ENCODE measurements at regions not wholly inside any gene's neighbourhood (a gene's known extent, or its start where the extent isn't known, plus 50 kb on each side); places are given as distances from the start of the nearest gene placed in this dataset.

- CTCF ChIA-PET (ENCODE audit: partially characterized antibody), result interaction anchor here (0.6 to 2.6 kb wide), 11 partner anchors 11 to 1068 kb away, joined by 3 to 8 read pairs (median 4); no protein-coding TSS in a partner anchor
- TF ChIP-seq TAF1 (IDR thresholded peaks at IDR 0.05; ENCODE audit: low read depth, low read length) (no peak), SP1 (IDR thresholded peaks at IDR 0.05; ENCODE audit: low read depth, low read length) (no peak), SUZ12 (IDR thresholded peaks at IDR 0.05; ENCODE audit: low read length) (no peak), SIRT6 (IDR thresholded peaks at IDR 0.05; ENCODE audit: low read length) (no peak), CHD1 (IDR thresholded peaks at IDR 0.05; ENCODE audit: low read depth, low read length) (no peak), BRCA1 (IDR thresholded peaks at IDR 0.05; ENCODE audit: low read depth, low read length) (no peak), HDAC2 (IDR thresholded peaks at IDR 0.05; ENCODE audit: borderline replicate concordance in 1 of 2, low read depth in 2 of 2, low read length in 2 of 2) (no peak), USF2 (IDR thresholded peaks at IDR 0.05; ENCODE audit: low read length) (no peak), CTCF (IDR thresholded peaks at IDR 0.05; ENCODE audit: control extremely low read depth in 1 of 3, insufficient read depth in 1 of 3, low read depth in 1 of 3, low read length in 3 of 3) (no peak), CBX8 (IDR thresholded peaks at IDR 0.05; ENCODE audit: borderline replicate concordance, low read depth, low read length) (no peak), JUN (IDR thresholded peaks at IDR 0.05; ENCODE audit: low read depth, low read length) (no peak)
Observed at GRCh38 chr4:71236226-71236625, 102.6 kb upstream of the SLC4A4 start.

More at GRCh38 chr4:71236226-71236625, 102.6 kb upstream of the SLC4A4 start:
- H3K79me1 ChIP-seq (ENCODE audit: low read depth, low read length), result no peaks in the 10 kb centered on the region
- H4K20me1 ChIP-seq (replicated peaks in 1 of 2; ENCODE audit: control insufficient read depth in 1 of 2, insufficient read depth in 2 of 2, low read length in 2 of 2), result no peaks in the 10 kb centered on the region
- DNase-seq (ENCODE audit: low read depth in 1 of 2, low spot score in 2 of 2) (no peak), FAIRE-seq (no peak)
- H2BK15ac ChIP-seq (ENCODE audit: low read length), result no peak overlapping the region
- H3K36me3 ChIP-seq (ENCODE audit: control insufficient read depth in 2 of 4, insufficient read depth in 4 of 4, low read length in 3 of 4), result no peaks in the 10 kb centered on the region
- no peak overlapping the region for H3K4me3 ChIP-seq (ENCODE audit: extremely low read depth in 1 of 4, insufficient read depth in 2 of 4, low read depth in 3 of 4, low read length in 4 of 4)
- no peak overlapping the region for H3K4me2 ChIP-seq (ENCODE audit: insufficient read depth in 1 of 2, low read depth in 2 of 2, low read length in 2 of 2)
- no peak overlapping the region for H3K27ac ChIP-seq (ENCODE audit: low read depth, low read length)
- no peak overlapping the region for H4K5ac ChIP-seq (ENCODE audit: insufficient read length, low read depth, low read length)
- H2BK120ac ChIP-seq (replicated peaks; ENCODE audit: low read depth, low read length), result no peak overlapping the region
- H3K9ac ChIP-seq (replicated peaks in 1 of 4; ENCODE audit: extremely low read depth in 1 of 4, low read depth in 3 of 4, low read length in 3 of 4), result no peak overlapping the region
- no peak overlapping the region for H2BK20ac ChIP-seq (ENCODE audit: low read length)
- H3K4ac ChIP-seq (replicated peaks; ENCODE audit: insufficient read length, low read depth, low read length), result no peak overlapping the region
- H3K4me1 ChIP-seq (replicated peaks in 1 of 4; ENCODE audit: control insufficient read depth in 3 of 4, insufficient read depth in 4 of 4, low read length in 3 of 4), result peaks cover 0 to 3% (median 2%) of the 10 kb centered on the region in 4 experiments; a peak in 3 of 7 replicates
- H3K14ac ChIP-seq (ENCODE audit: insufficient read length), result no peak overlapping the region
- H3K9me3 ChIP-seq (ENCODE audit: insufficient read depth in 2 of 2, low read depth in 1 of 2, low read length in 1 of 2), result no peaks in the 10 kb centered on the region
- H4K91ac ChIP-seq (replicated peaks; ENCODE audit: insufficient read length, low read length), result no peak overlapping the region
- no peak overlapping the region for H2BK5ac ChIP-seq (ENCODE audit: low read depth, low read length)
- no peak overlapping the region for H3K23ac ChIP-seq (ENCODE audit: insufficient read length)
- no peaks in the 10 kb centered on the region for H3K27me3 ChIP-seq (replicated peaks in 1 of 4; ENCODE audit: control insufficient read depth in 3 of 4, extremely low read depth in 1 of 4, insufficient read depth in 3 of 4, low read length in 3 of 4)
- H3K56ac ChIP-seq (replicated peaks; ENCODE audit: insufficient read length, low read depth, low read length), result no peak overlapping the region
- no peak overlapping the region for H3K18ac ChIP-seq (ENCODE audit: extremely low read depth, low read length)
- H3K23me2 ChIP-seq (ENCODE audit: low read depth, low read length), result no peaks in the 10 kb centered on the region
- no peak overlapping the region for H2AFZ ChIP-seq (ENCODE audit: low read length)
- no peak overlapping the region for H2AK5ac ChIP-seq (ENCODE audit: low read depth, low read length)
- POLR2A ChIA-PET (ENCODE audit: partially characterized antibody), result no interaction called here
- no peak overlapping the region for H2BK12ac ChIP-seq (ENCODE audit: low read depth, low read length)
- no peak overlapping the region for H4K8ac ChIP-seq (ENCODE audit: extremely low read depth, insufficient read depth, low read length)
- 90% methylated on average over 4 of the region's 4 CpGs; no CpG with 5 or more reads in 1 of the 2 experiments for WGBS, 2 experiments (ENCODE audit: extremely low coverage in 1 of 2, insufficient coverage in 1 of 2, insufficient read length in 1 of 2, insufficient replicate concordance in 2 of 2, low coverage in 1 of 2, low lambda C conversion rate in 2 of 2, missing lambda C conversion rate in 1 of 2)
- H3K79me2 ChIP-seq (ENCODE audit: control insufficient read depth in 1 of 2, insufficient read depth in 2 of 2, low read length in 2 of 2), result no peaks in the 10 kb centered on the region
